Activated CD8-positive, alpha-beta T cell treated with anti-CD3 and anti-CD28 coated beads for 36 hours (primary cell): ENCODE measurements at regions not wholly inside any gene's neighbourhood (a gene's known extent, or its start where the extent isn't known, plus 50 kb on each side); places are given as distances from the start of the nearest gene placed in this dataset.

Source experiments
- ATAC-seq: fragments of 200-7000 bp; cut with Tn5 transposase; one replicate; pipeline ENCODE4 v1.10.0; 2021; ENCODE audit warnings: mild to moderate bottlenecking, moderate library complexity
- CTCF ChIA-PET: fragments of 350-600 bp; sonication (Branson Sonifier 250); formaldehyde crosslinking; loops from one replicate; lab custom pipeline; 2021; ENCODE audit warnings: antibody characterized with exemption; lab: Charles Lee
- POLR2A ChIA-PET: fragments of 350-600 bp; sonication (Branson Sonifier 250); formaldehyde crosslinking; loops from one replicate; lab custom pipeline; 2021; ENCODE audit warnings: antibody characterized with exemption; lab: Charles Lee
- DNase-seq: peaks from one replicate; pipeline ENCODE4 v3.0.0-alpha.2; 2020
- H3K27ac Mint-ChIP-seq: one replicate; pipeline ENCODE4 v1.8.0; 2021; ENCODE audit warnings: mild to moderate bottlenecking, mixed read lengths
- H3K27me3 Mint-ChIP-seq: one replicate; pipeline ENCODE4 v1.8.0; 2021; ENCODE audit warnings: mixed read lengths
- H3K36me3 Mint-ChIP-seq: one replicate; pipeline ENCODE4 v1.8.0; 2021; ENCODE audit warnings: low read depth, mixed read lengths
- H3K4me1 Mint-ChIP-seq: one replicate; pipeline ENCODE4 v1.8.0; 2021; ENCODE audit warnings: low read depth, mixed read lengths
- H3K4me3 Mint-ChIP-seq: one replicate; pipeline ENCODE4 v1.8.0; 2021; ENCODE audit warnings: mild to moderate bottlenecking, moderate library complexity, mixed read lengths
- H3K9me3 Mint-ChIP-seq: one replicate; pipeline ENCODE4 v1.8.0; 2021; ENCODE audit warnings: mixed read lengths
- intact Hi-C: fragments of 100-400 bp; cut with micrococcal nuclease; formaldehyde crosslinking; loops from one replicate; pipeline ENCODE4 v1.10.0; 2022
- TF ChIP-seq, protein P1 (sequence below): fragments of 200-600 bp; IDR thresholded peaks from one replicate; pipeline ENCODE4 v1.8.0; 2022; ENCODE audit warnings: antibody characterized with exemption, mild to moderate bottlenecking

- ChIA-PET POLR2A (no interaction called here), CTCF (no interaction called here)
- Mint-ChIP-seq H3K36me3 (no peaks in the 10 kb centered on the region), H3K4me1 (no peaks in the 10 kb centered on the region), H3K27me3 (no peaks in the 10 kb centered on the region), H3K4me3 (no peak overlapping the region), H3K27ac (no peak overlapping the region), H3K9me3 (no peaks in the 10 kb centered on the region)
- ATAC-seq (no peak), DNase-seq (no peak)
- intact Hi-C loops, result no loop called here
- TF ChIP-seq, protein P1, sequence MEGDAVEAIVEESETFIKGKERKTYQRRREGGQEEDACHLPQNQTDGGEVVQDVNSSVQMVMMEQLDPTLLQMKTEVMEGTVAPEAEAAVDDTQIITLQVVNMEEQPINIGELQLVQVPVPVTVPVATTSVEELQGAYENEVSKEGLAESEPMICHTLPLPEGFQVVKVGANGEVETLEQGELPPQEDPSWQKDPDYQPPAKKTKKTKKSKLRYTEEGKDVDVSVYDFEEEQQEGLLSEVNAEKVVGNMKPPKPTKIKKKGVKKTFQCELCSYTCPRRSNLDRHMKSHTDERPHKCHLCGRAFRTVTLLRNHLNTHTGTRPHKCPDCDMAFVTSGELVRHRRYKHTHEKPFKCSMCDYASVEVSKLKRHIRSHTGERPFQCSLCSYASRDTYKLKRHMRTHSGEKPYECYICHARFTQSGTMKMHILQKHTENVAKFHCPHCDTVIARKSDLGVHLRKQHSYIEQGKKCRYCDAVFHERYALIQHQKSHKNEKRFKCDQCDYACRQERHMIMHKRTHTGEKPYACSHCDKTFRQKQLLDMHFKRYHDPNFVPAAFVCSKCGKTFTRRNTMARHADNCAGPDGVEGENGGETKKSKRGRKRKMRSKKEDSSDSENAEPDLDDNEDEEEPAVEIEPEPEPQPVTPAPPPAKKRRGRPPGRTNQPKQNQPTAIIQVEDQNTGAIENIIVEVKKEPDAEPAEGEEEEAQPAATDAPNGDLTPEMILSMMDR, result no peak
Measured at GRCh38 chr7:125247514-125248098, 318.0 kb upstream of the POT1 start.

GRCh38 chr7:125246706-125247105 lies 317.1 kb upstream of the POT1 start:
- no peaks in the 10 kb centered on the region for H3K4me1 Mint-ChIP-seq
- no peak overlapping the region for H3K4me3 Mint-ChIP-seq
- H3K36me3 Mint-ChIP-seq, result no peaks in the 10 kb centered on the region
- intact Hi-C loops, result no loop called here
- no peak overlapping the region for H3K27ac Mint-ChIP-seq
- ATAC-seq (no peak), DNase-seq (no peak)
- H3K27me3 Mint-ChIP-seq, result no peaks in the 10 kb centered on the region
- ChIA-PET POLR2A (no interaction called here), CTCF (no interaction called here)
- no peaks in the 10 kb centered on the region for H3K9me3 Mint-ChIP-seq
- TF ChIP-seq, protein P1, result no peak

DNA sequence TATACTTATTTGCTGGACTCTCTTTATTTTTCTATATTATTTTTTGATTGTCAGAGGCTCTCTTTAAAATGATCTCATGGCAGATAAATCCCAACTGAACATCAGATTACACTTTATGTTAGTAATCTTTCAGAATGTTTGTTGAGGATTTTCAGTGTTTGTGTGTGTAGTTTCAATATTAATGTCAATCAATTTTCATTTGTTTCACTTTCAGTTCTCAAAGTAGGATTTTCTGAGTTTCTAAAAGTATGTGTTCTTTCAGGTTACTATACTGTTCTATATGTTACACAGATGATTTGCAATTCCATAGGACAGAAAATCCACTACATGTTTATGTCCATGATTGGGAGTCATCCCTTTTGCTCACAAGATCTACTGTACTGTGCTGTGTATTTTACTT lies 311.9 kb upstream of the POT1 start:
- Mint-ChIP-seq H3K4me3 (no peak overlapping the region), H3K4me1 (no peaks in the 10 kb centered on the region), H3K36me3 (no peaks in the 10 kb centered on the region), H3K27ac (no peak overlapping the region), H3K9me3 (no peaks in the 10 kb centered on the region), H3K27me3 (no peaks in the 10 kb centered on the region)
- ChIA-PET CTCF (no interaction called here), POLR2A (no interaction called here)
- intact Hi-C loops, result no loop called here
- DNase-seq (no peak), ATAC-seq (no peak)
- TF ChIP-seq, protein P1, result no peak

- TF ChIP-seq, protein P1, result no peak
- POLR2A ChIA-PET, result no interaction called here
- no peaks in the 10 kb centered on the region for H3K36me3 Mint-ChIP-seq
Measured at GRCh38 chr7:125222596-125222995, 293.0 kb upstream of the POT1 start.

GRCh38 chr7:125218076-125218475 lies 288.5 kb upstream of the POT1 start:
- ATAC-seq, result no peak
- Mint-ChIP-seq H3K9me3 (no peaks in the 10 kb centered on the region), H3K27me3 (no peaks in the 10 kb centered on the region), H3K4me1 (no peaks in the 10 kb centered on the region), H3K4me3 (no peak overlapping the region), H3K36me3 (no peaks in the 10 kb centered on the region), H3K27ac (no peak overlapping the region)
- ChIA-PET POLR2A (no interaction called here), CTCF (no interaction called here)
- no peak for DNase-seq
- intact Hi-C loops, result no loop called here
- TF ChIP-seq, protein P1, result no peak

More at GRCh38 chr7:125222596-125222995, 293.0 kb upstream of the POT1 start:
- H3K4me3 Mint-ChIP-seq, result no peak overlapping the region
- CTCF ChIA-PET, result no interaction called here
- DNase-seq (no peak), ATAC-seq (no peak)
- H3K9me3 Mint-ChIP-seq, result peaks cover 2% of the 10 kb centered on the region
- no peak overlapping the region for H3K27ac Mint-ChIP-seq
- intact Hi-C loops, result no loop called here
- H3K4me1 Mint-ChIP-seq, result no peaks in the 10 kb centered on the region
- no peaks in the 10 kb centered on the region for H3K27me3 Mint-ChIP-seq
